ENCODE measurements at regions not wholly inside any gene's neighbourhood (a gene's known extent, or its start where the extent isn't known, plus 50 kb on each side); places are given as distances from the start of the nearest gene placed in this dataset.

- Histone ChIP-seq H3K4me1 (replicated peaks in 1 of 2; ENCODE audit: control insufficient read depth in 2 of 2, insufficient read depth in 2 of 2, low read length in 2 of 2) (no peaks in the 10 kb centered on the region), H3K9me1 (ENCODE audit: control insufficient read depth, insufficient read depth, low read length) (no peaks in the 10 kb centered on the region), H3K79me2 (ENCODE audit: control insufficient read depth, insufficient read depth, low read length) (no peaks in the 10 kb centered on the region), H4K20me1 (replicated peaks; ENCODE audit: control insufficient read depth, insufficient read depth, low read length) (no peaks in the 10 kb centered on the region), H3K36me3 (ENCODE audit: control insufficient read depth, insufficient read depth, low read length) (no peaks in the 10 kb centered on the region), H3K27ac (ENCODE audit: extremely low read depth, low read depth, low read length) (no peak overlapping the region), H3K9me3 (replicated peaks; ENCODE audit: control insufficient read depth, insufficient read depth, low read depth, low read length) (no peaks in the 10 kb centered on the region), H3K27me3 (ENCODE audit: control insufficient read depth in 2 of 2, insufficient read depth in 2 of 2, low read length in 2 of 2) (no peaks in the 10 kb centered on the region), H3K9ac (ENCODE audit: insufficient read depth in 1 of 2, low read depth in 2 of 2, low read length in 2 of 2) (no peak overlapping the region), H3K4me2 (ENCODE audit: insufficient read depth, low read length) (no peak overlapping the region), H2AFZ (ENCODE audit: low read depth, low read length) (no peak overlapping the region), H3K4me3 (no peak overlapping the region)
- no peak for TF ChIP-seq POLR2AphosphoS5 (IDR thresholded peaks at IDR 0.05; ENCODE audit: control insufficient read depth, insufficient read depth, low read depth, low read length)
- no peak for TF ChIP-seq HMG20A (CRISPR knock-in tag; conservative IDR thresholded peaks at IDR 0.05)
- no peak for TF ChIP-seq HIVEP1 (CRISPR knock-in tag; IDR thresholded peaks at IDR 0.05)
- TF ChIP-seq SLC30A9 (CRISPR knock-in tag; IDR thresholded peaks at IDR 0.05): no peak
- no TSS peak for BruUV-seq (replicated peaks)
- intact Hi-C loops (cut with micrococcal nuclease): no loop called here
- in situ Hi-C loops (cut with MboI): no loop called here
- WGBS (ENCODE audit: insufficient coverage, low coverage, missing lambda C conversion rate): 0% methylated on average over 2 of the region's 2 CpGs
- POLR2A ChIA-PET: no interaction called here
- DNase-seq (ENCODE audit: extremely low read depth in 1 of 4, low spot score in 3 of 4) (no peak), FAIRE-seq (no peak), ATAC-seq (no peak)
- CTCF ChIA-PET (ENCODE audit: low intra/inter-chr PET ratio): no interaction called here
Observed at GRCh38 chr3:137926991-137927390, 83.0 kb upstream of the CLDN18 start.

- Histone ChIP-seq H3K9me1 (ENCODE audit: control insufficient read depth, insufficient read depth, low read length) (no peaks in the 10 kb centered on the region), H3K27ac (ENCODE audit: extremely low read depth, low read depth, low read length) (no peak overlapping the region), H3K9me3 (replicated peaks; ENCODE audit: control insufficient read depth, insufficient read depth, low read depth, low read length) (no peaks in the 10 kb centered on the region), H3K79me2 (ENCODE audit: control insufficient read depth, insufficient read depth, low read length) (no peaks in the 10 kb centered on the region), H3K4me1 (replicated peaks in 1 of 2; ENCODE audit: control insufficient read depth in 2 of 2, insufficient read depth in 2 of 2, low read length in 2 of 2) (no peaks in the 10 kb centered on the region), H3K36me3 (ENCODE audit: control insufficient read depth, insufficient read depth, low read length) (no peaks in the 10 kb centered on the region), H3K4me3 (no peak overlapping the region), H3K27me3 (ENCODE audit: control insufficient read depth in 2 of 2, insufficient read depth in 2 of 2, low read length in 2 of 2) (no peaks in the 10 kb centered on the region), H3K9ac (ENCODE audit: insufficient read depth in 1 of 2, low read depth in 2 of 2, low read length in 2 of 2) (no peak overlapping the region), H2AFZ (ENCODE audit: low read depth, low read length) (no peak overlapping the region), H4K20me1 (replicated peaks; ENCODE audit: control insufficient read depth, insufficient read depth, low read length) (no peaks in the 10 kb centered on the region), H3K4me2 (ENCODE audit: insufficient read depth, low read length) (no peak overlapping the region)
- TF ChIP-seq NFATC3 (IDR thresholded peaks at IDR 0.05): no peak
- no peak for TF ChIP-seq XRCC3 (IDR thresholded peaks at IDR 0.05)
- TF ChIP-seq, protein P1, sequence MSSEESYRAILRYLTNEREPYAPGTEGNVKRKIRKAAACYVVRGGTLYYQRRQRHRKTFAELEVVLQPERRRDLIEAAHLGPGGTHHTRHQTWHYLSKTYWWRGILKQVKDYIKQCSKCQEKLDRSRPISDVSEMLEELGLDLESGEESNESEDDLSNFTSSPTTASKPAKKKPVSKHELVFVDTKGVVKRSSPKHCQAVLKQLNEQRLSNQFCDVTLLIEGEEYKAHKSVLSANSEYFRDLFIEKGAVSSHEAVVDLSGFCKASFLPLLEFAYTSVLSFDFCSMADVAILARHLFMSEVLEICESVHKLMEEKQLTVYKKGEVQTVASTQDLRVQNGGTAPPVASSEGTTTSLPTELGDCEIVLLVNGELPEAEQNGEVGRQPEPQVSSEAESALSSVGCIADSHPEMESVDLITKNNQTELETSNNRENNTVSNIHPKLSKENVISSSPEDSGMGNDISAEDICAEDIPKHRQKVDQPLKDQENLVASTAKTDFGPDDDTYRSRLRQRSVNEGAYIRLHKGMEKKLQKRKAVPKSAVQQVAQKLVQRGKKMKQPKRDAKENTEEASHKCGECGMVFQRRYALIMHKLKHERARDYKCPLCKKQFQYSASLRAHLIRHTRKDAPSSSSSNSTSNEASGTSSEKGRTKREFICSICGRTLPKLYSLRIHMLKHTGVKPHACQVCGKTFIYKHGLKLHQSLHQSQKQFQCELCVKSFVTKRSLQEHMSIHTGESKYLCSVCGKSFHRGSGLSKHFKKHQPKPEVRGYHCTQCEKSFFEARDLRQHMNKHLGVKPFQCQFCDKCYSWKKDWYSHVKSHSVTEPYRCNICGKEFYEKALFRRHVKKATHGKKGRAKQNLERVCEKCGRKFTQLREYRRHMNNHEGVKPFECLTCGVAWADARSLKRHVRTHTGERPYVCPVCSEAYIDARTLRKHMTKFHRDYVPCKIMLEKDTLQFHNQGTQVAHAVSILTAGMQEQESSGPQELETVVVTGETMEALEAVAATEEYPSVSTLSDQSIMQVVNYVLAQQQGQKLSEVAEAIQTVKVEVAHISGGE (CRISPR knock-in tag; IDR thresholded peaks at IDR 0.05): no peak
- no peak for ATAC-seq
- BruUV-seq (replicated peaks): no TSS peak
- POLR2A ChIA-PET: interaction anchor here (0.9 kb wide), 1 partner anchor 17 kb away, joined by 3 read pairs; no protein-coding TSS in a partner anchor
- CTCF ChIA-PET (ENCODE audit: low intra/inter-chr PET ratio): no interaction called here
- no peak for FAIRE-seq
- in situ Hi-C loops (cut with MboI): no loop called here
- DNase-seq (ENCODE audit: extremely low read depth in 1 of 4, low spot score in 3 of 4): no peak
- 4% methylated on average over 3 of the region's 3 CpGs for WGBS (ENCODE audit: insufficient coverage, low coverage, missing lambda C conversion rate)
- intact Hi-C loops (cut with micrococcal nuclease): no loop called here
Observed at GRCh38 chr3:137930976-137931375, 79.0 kb upstream of the CLDN18 start.
